Astrocyte (in vitro differentiated cells and primary cell): ENCODE measurements at regions not wholly inside any gene's neighbourhood (a gene's known extent, or its start where the extent isn't known, plus 50 kb on each side); places are given as distances from the start of the nearest gene placed in this dataset.

ENCODE experiments used
- DNase-seq: peaks from one replicate; pipeline ENCODE4 v3.0.0-alpha.2; 2010; ENCODE audit warnings: low read depth
- FAIRE-seq: peaks from 2 replicates; lab custom pipeline; 2011; peaks lifted over from hg19 to GRCh38; lab: Jason Lieb, UNC
- H2AFZ ChIP-seq: 2 replicates; pipeline ENCODE4 v1.6.0; 2012; ENCODE audit warnings: low read depth, low read length, inconsistent platforms
- H3K27ac ChIP-seq: 2 replicates; pipeline ENCODE4 v1.5.1; 2011; ENCODE audit warnings: low read depth, low read length, inconsistent platforms
- H3K27me3 ChIP-seq: 2 replicates; pipeline ENCODE4 v1.6.0; 2011; ENCODE audit warnings: low read length, inconsistent platforms; ENCODE audit not compliant: insufficient read depth
- H3K36me3 ChIP-seq: 2 replicates; pipeline ENCODE4 v1.5.1; 2011; ENCODE audit warnings: low read length, inconsistent platforms; ENCODE audit not compliant: insufficient read depth
- H3K4me1 ChIP-seq: 2 replicates; pipeline ENCODE4 v1.5.1; 2011; ENCODE audit warnings: low read length, inconsistent platforms; ENCODE audit not compliant: insufficient read depth
- H3K4me2 ChIP-seq: 2 replicates; pipeline ENCODE4 v1.6.0; 2012; ENCODE audit warnings: low read length, inconsistent platforms
- H3K4me3 ChIP-seq: 2 replicates; pipeline ENCODE4 v1.5.1; 2011; ENCODE audit warnings: low read depth, mild to moderate bottlenecking, low read length, inconsistent platforms; ENCODE audit not compliant: insufficient read depth
- H3K79me2 ChIP-seq: 2 replicates; pipeline ENCODE4 v1.6.0; 2012; ENCODE audit warnings: mild to moderate bottlenecking, low read length, inconsistent platforms; ENCODE audit not compliant: insufficient read depth
- H3K9ac ChIP-seq: 2 replicates; pipeline ENCODE4 v1.6.0; 2012; ENCODE audit warnings: mild to moderate bottlenecking, low read length, inconsistent platforms
- H3K9me3 ChIP-seq: 2 replicates; pipeline ENCODE4 v1.5.1; 2012; ENCODE audit warnings: low read depth, mild to moderate bottlenecking, low read length, inconsistent platforms; ENCODE audit not compliant: insufficient read depth
- H4K20me1 ChIP-seq: 2 replicates; pipeline ENCODE4 v1.6.0; 2012; ENCODE audit warnings: low read length, inconsistent platforms; ENCODE audit not compliant: insufficient read depth
- H3K27ac Mint-ChIP-seq: one replicate; pipeline ENCODE4 v1.8.0; 2021; ENCODE audit warnings: mild to moderate bottlenecking, mixed read lengths; ENCODE audit not compliant: unreplicated experiment
- H3K27me3 Mint-ChIP-seq: one replicate; pipeline ENCODE4 v1.8.0; 2021; ENCODE audit warnings: low read depth, mixed read lengths; ENCODE audit not compliant: unreplicated experiment
- H3K36me3 Mint-ChIP-seq: one replicate; pipeline ENCODE4 v1.8.0; 2021; ENCODE audit warnings: low read depth, mixed read lengths; ENCODE audit not compliant: unreplicated experiment
- H3K4me1 Mint-ChIP-seq: one replicate; pipeline ENCODE4 v1.8.0; 2021; ENCODE audit warnings: low read depth, mixed read lengths; ENCODE audit not compliant: unreplicated experiment
- H3K4me3 Mint-ChIP-seq: one replicate; pipeline ENCODE4 v1.8.0; 2021; ENCODE audit warnings: mild to moderate bottlenecking, moderate library complexity, mixed read lengths; ENCODE audit not compliant: unreplicated experiment
- H3K9me3 Mint-ChIP-seq: one replicate; pipeline ENCODE4 v1.8.0; 2021; ENCODE audit warnings: mild to moderate bottlenecking, mixed read lengths; ENCODE audit not compliant: unreplicated experiment
- EZH2 ChIP-seq: IDR thresholded peaks from 2 replicates; pipeline ENCODE4 v1.6.1; 2012; ENCODE audit warnings: mild to moderate bottlenecking, low read length, inconsistent platforms; ENCODE audit not compliant: insufficient read depth
- TF ChIP-seq, protein P1 (sequence below): IDR thresholded peaks from 2 replicates; pipeline ENCODE4 v1.5.1; 2011; ENCODE audit warnings: low read depth, mild to moderate bottlenecking, inconsistent platforms, low read length, moderate library complexity; ENCODE audit not compliant: insufficient read depth

DNA sequence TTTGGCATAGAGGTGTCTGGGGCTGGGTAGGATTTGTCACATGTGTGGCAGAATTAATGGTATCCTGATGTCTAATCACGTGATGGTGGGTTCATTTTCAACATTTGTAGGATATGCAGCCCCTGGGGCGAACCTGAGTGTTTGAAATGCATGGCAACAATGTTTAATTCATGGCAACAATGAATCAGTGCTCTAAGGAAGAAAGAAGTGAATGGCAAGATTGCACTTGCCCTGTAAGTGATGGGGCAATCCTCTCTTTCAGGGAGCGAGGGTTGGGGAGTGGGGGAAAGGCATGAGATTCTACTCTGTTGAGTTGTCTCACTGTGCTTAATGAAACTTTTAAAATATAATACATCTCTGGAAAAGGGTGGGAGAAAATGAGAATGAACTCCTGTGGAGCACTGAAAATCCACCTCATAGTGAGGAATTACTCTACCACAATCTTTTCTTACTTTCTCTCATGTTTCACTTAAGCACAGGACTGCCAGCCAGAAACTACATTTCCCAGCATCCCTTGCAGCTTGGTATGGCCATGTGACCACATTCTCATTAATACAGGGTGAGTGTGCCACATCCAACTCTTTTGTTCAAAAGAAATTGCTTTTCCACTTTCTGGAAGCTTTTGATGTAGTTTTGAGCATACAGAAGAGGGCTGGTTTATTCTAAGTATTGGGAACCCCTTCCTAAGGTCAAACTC is 64.0 kb upstream of the PGM2 start:
- Histone ChIP-seq H3K4me3 (no peak overlapping the region), H3K9me3 (no peaks in the 10 kb centered on the region), H3K4me2 (no peak overlapping the region), H3K9ac (no peak overlapping the region), H4K20me1 (no peaks in the 10 kb centered on the region), H3K27me3 (no peaks in the 10 kb centered on the region), H3K36me3 (no peaks in the 10 kb centered on the region), H3K27ac (no peak overlapping the region), H2AFZ (no peak overlapping the region), H3K79me2 (no peaks in the 10 kb centered on the region), H3K4me1 (no peaks in the 10 kb centered on the region)
- Mint-ChIP-seq H3K4me3 (no peak overlapping the region), H3K27ac (no peak overlapping the region), H3K9me3 (peaks cover 3% of the 10 kb centered on the region), H3K4me1 (peaks cover 7% of the 10 kb centered on the region), H3K27me3 (peaks cover 2% of the 10 kb centered on the region), H3K36me3 (no peaks in the 10 kb centered on the region)
- FAIRE-seq (no peak), DNase-seq (no peak)
- TF ChIP-seq EZH2: no peak
- TF ChIP-seq, protein P1, sequence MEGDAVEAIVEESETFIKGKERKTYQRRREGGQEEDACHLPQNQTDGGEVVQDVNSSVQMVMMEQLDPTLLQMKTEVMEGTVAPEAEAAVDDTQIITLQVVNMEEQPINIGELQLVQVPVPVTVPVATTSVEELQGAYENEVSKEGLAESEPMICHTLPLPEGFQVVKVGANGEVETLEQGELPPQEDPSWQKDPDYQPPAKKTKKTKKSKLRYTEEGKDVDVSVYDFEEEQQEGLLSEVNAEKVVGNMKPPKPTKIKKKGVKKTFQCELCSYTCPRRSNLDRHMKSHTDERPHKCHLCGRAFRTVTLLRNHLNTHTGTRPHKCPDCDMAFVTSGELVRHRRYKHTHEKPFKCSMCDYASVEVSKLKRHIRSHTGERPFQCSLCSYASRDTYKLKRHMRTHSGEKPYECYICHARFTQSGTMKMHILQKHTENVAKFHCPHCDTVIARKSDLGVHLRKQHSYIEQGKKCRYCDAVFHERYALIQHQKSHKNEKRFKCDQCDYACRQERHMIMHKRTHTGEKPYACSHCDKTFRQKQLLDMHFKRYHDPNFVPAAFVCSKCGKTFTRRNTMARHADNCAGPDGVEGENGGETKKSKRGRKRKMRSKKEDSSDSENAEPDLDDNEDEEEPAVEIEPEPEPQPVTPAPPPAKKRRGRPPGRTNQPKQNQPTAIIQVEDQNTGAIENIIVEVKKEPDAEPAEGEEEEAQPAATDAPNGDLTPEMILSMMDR: no peak

DNA sequence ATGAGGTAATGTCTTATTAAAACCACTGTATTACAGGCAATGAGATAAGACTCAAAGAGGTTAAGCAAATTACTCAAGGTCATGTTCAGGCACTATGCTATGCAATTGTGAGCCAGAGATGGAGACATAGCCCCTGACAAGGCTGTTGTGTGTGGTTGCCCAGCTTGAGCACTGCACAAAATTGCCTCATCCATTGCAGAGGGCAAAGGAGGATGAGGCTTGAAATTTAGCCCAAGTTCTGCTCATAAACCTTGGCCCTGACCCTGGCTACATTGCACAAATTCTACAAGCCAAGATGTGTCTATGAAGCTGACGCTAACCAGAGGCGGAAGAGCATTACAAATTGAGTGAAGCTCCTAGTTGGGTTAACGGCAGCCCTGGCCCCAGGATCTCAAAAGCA is 65.6 kb upstream of the PGM2 start:
- TF ChIP-seq, protein P1: no peak
- TF ChIP-seq EZH2: no peak
- no peak overlapping the region for H3K4me3 Mint-ChIP-seq
- no peaks in the 10 kb centered on the region for H3K27me3 ChIP-seq
- FAIRE-seq (no peak), DNase-seq (peak; percentile 18)
- no peaks in the 10 kb centered on the region for H3K4me1 ChIP-seq
- peaks cover 2% of the 10 kb centered on the region for H3K27me3 Mint-ChIP-seq
- H3K4me2 ChIP-seq: no peak overlapping the region
- H3K36me3 ChIP-seq: no peaks in the 10 kb centered on the region
- no peak overlapping the region for H3K27ac ChIP-seq
- peaks cover 6% of the 10 kb centered on the region for H3K4me1 Mint-ChIP-seq
- H3K79me2 ChIP-seq: no peaks in the 10 kb centered on the region
- no peaks in the 10 kb centered on the region for H3K9me3 ChIP-seq
- H3K9me3 Mint-ChIP-seq: no peaks in the 10 kb centered on the region
- H3K4me3 ChIP-seq: no peak overlapping the region
- H3K27ac Mint-ChIP-seq: no peak overlapping the region
- no peaks in the 10 kb centered on the region for H4K20me1 ChIP-seq
- H2AFZ ChIP-seq: no peak overlapping the region
- no peaks in the 10 kb centered on the region for H3K36me3 Mint-ChIP-seq
- H3K9ac ChIP-seq: no peak overlapping the region

DNA sequence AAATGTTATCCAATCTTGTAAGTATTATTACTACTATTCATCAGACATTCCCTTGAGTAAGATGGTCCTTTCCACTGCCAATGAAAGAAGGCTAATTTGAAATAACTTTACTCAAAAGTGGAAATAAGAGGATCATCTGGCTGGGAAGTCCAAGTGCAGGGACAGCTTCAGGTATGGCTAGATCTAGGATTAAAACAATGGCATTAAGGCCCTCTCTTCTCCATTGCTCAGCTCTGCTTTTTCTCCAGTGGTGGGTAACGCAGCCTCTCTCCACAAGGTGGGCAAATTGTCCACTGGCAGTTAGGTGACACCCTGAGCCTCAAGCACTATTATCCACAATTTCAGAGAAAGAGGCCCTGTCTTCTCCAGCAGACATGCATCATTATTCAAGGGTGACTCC is 66.7 kb upstream of the PGM2 start:
- no peak overlapping the region for H2AFZ ChIP-seq
- no peak overlapping the region for H3K4me3 Mint-ChIP-seq
- no peaks in the 10 kb centered on the region for H3K36me3 Mint-ChIP-seq
- TF ChIP-seq EZH2: no peak
- TF ChIP-seq, protein P1: no peak
- DNase-seq (no peak), FAIRE-seq (no peak)
- no peaks in the 10 kb centered on the region for H4K20me1 ChIP-seq
- H3K4me3 ChIP-seq: no peak overlapping the region
- no peaks in the 10 kb centered on the region for H3K9me3 Mint-ChIP-seq
- H3K36me3 ChIP-seq: no peaks in the 10 kb centered on the region
- H3K4me2 ChIP-seq: no peak overlapping the region
- no peak overlapping the region for H3K27ac Mint-ChIP-seq
- no peaks in the 10 kb centered on the region for H3K79me2 ChIP-seq
- H3K9ac ChIP-seq: no peak overlapping the region
- H3K27me3 ChIP-seq: no peaks in the 10 kb centered on the region
- no peaks in the 10 kb centered on the region for H3K9me3 ChIP-seq
- peaks cover 6% of the 10 kb centered on the region for H3K4me1 Mint-ChIP-seq
- H3K27me3 Mint-ChIP-seq: peaks cover 3% of the 10 kb centered on the region
- H3K4me1 ChIP-seq: no peaks in the 10 kb centered on the region
- H3K27ac ChIP-seq: no peak overlapping the region
